ENCODE measurements at regions not wholly inside any gene's neighbourhood (a gene's known extent, or its start where the extent isn't known, plus 50 kb on each side); places are given as distances from the start of the nearest gene placed in this dataset.
"Not testable (repeated sequence)": the region's sequence is repeated elsewhere in the genome, so short reads cannot be mapped to it uniquely, and the experiment has no call there.

DNA sequence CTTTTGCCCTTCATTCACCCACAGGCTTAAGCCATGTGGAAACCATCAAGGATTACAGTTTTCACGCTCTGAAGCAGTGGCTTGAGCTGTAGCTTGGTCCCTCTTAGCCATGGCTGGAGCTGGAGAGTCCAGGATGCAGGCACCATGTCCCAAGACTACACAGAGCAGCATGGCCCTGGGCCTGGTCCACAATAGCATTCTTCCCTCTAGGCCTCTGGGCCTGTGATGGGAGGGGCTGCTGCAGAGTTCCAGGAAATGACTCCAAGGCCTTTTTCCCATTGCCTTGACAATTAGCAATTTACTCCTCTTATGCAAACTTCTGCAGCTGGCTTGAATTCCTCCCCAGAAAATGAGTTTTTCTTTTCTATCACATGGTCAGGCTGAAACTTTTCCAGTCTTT is 211.3 kb downstream of the RERGL start:
- H3K4me3 ChIP-seq (ENCODE audit: low read depth, low read length) = no peak overlapping the region
- TF ChIP-seq, protein P1, sequence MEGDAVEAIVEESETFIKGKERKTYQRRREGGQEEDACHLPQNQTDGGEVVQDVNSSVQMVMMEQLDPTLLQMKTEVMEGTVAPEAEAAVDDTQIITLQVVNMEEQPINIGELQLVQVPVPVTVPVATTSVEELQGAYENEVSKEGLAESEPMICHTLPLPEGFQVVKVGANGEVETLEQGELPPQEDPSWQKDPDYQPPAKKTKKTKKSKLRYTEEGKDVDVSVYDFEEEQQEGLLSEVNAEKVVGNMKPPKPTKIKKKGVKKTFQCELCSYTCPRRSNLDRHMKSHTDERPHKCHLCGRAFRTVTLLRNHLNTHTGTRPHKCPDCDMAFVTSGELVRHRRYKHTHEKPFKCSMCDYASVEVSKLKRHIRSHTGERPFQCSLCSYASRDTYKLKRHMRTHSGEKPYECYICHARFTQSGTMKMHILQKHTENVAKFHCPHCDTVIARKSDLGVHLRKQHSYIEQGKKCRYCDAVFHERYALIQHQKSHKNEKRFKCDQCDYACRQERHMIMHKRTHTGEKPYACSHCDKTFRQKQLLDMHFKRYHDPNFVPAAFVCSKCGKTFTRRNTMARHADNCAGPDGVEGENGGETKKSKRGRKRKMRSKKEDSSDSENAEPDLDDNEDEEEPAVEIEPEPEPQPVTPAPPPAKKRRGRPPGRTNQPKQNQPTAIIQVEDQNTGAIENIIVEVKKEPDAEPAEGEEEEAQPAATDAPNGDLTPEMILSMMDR (IDR thresholded peaks at IDR 0.05; ENCODE audit: borderline replicate concordance, insufficient read depth, low read depth, low read length) = no peak

DNA sequence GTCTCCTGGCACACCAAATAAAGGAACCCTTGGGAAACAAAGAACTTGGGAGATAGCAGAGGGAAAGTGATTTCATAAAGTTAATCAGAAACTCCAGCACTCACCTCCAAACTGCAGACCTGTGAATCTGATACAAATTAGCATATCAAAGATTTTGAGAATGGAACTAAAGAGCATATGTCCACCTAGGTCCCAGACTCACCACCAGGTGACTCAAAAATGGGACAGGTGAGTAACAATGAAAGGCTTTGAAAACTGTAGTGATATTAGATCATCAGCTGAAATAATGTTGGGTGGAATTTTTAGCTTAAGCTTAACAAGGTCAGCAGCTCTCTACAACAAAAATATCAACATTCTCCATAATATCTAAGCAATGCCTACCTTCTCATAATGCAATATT is 214.8 kb downstream of the RERGL start:
- no peak overlapping the region for H3K4me3 ChIP-seq (ENCODE audit: low read depth, low read length)
- TF ChIP-seq, protein P1 (IDR thresholded peaks at IDR 0.05; ENCODE audit: borderline replicate concordance, insufficient read depth, low read depth, low read length) = no peak

DNA sequence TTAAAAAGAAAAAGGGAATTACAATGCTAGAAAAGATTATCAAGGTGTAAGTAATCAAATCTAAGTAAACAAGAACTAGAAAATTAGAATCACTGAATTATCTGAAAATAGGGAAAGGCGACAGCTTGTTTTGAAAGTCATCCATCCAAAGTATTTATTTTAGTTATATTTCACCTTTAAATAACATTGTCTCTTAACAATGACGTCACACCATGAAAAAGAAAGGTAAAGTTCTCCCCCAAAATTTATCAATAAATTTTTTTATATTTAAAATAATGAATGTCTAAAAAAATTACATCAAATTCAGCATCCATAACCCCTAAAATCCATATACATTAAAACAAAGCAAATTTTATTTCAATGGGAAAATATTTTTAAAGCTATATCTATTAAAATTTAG is 223.2 kb downstream of the RERGL start:
- H3K4me3 ChIP-seq (ENCODE audit: low read depth, low read length) = no peak overlapping the region
- TF ChIP-seq, protein P1 (IDR thresholded peaks at IDR 0.05; ENCODE audit: borderline replicate concordance, insufficient read depth, low read depth, low read length) = no peak

DNA sequence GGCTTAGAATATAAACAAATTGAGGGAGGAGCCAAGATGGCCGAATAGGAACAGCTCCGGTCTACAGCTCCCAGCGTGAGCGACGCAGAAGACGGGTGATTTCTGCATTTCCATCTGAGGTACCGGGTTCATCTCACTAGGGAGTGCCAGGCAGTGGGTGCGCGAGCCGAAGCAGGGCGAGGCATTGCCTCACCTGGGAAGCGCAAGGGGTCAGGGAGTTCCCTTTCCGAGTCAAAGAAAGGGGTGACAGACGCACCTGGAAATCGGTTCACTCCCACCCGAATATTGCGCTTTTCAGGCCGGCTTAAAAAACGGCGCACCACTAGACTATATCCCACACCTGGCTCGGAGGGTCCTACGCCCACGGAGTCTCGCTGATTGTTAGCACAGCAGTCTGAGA is 234.4 kb downstream of the RERGL start:
- not testable (repeated sequence) for H3K4me3 ChIP-seq (ENCODE audit: low read depth, low read length)

DNA sequence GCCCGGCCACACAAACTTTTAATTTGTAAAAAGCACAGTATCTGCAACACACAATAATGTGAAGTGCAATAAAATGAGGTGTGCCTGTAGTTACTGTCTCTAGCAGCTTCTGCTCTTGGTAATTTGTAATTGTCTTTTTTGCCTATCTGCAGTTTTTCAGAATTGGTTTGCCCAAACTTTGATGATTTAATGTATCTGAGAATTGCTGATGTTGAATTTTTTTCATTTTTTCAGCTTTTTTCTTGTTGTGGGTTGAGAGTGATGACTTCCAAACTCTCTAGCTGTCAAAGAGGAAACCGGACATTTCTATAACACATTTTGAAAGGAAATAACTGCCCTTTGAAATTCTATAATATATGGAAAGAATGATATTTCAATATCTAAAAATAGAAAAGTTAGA is 236.9 kb downstream of the RERGL start:
- H3K4me3 ChIP-seq (ENCODE audit: low read depth, low read length) = no peak overlapping the region
- TF ChIP-seq, protein P1 (IDR thresholded peaks at IDR 0.05; ENCODE audit: borderline replicate concordance, insufficient read depth, low read depth, low read length) = no peak

DNA sequence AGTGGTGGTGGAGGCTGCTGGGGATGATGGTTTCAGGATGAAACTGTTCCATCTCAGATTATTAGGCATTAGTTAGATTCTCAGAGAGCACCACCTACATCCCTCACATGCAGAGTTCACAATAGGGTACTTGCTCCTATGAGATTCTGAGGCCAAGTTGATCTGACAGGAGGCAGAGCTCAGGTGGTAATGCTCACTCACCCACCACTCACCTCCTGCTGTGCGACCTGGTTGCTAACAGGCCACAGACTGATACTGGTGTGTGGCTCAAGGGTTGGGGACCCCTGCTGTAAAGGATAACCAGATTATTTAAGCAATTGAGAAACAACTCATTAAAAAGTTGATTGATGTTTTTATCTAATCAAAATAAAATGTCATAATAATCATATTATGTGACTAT is 248.5 kb downstream of the RERGL start:
- no peak overlapping the region for H3K4me3 ChIP-seq (ENCODE audit: low read depth, low read length)

DNA sequence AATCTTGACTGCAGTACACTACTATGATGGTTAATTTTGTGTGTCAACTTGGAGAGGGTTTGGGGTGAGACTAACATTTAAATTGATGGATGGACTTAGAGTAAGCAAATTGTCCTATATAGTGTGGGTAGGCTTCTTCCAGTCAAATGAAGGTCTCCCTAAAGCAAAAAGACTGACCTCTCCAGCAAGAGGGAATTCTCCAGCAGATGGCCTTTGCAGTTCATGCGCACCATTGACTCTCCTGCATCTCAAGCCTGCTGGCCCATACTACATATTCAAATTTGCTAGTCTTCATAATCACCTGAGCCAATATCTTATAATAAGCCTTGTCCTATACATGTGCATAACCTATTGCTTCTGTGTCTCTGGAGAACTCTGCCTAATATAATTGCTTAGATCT is 260.2 kb downstream of the RERGL start:
- TF ChIP-seq, protein P1 (IDR thresholded peaks at IDR 0.05; ENCODE audit: borderline replicate concordance, insufficient read depth, low read depth, low read length) = no peak
- H3K4me3 ChIP-seq (ENCODE audit: low read depth, low read length) = no peak overlapping the region

More for the DNA sequence above, 248.5 kb downstream of the RERGL start:
- TF ChIP-seq, protein P1 (IDR thresholded peaks at IDR 0.05; ENCODE audit: borderline replicate concordance, insufficient read depth, low read depth, low read length) = no peak

DNA sequence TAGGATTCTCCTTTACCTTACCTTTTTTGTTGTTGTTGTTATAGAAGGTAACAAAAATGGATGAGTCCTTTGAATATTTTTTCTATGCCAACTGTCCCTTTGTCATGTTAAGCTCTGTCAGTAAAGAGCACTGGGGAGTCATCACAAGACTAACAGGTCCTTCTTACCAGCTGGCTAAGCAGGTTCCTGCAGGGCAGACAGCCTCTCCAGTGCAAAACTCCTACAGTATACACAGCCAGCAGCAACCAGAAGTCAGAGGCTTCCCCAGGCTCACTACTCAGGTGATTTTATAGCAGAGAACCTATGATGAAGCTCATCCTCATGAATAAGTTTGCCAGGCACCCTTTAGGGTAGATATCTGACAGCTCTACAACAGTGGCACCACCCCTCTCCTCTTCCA is 271.1 kb downstream of the RERGL start:
- H3K4me3 ChIP-seq (ENCODE audit: low read depth, low read length) = no peak overlapping the region
- TF ChIP-seq, protein P1 (IDR thresholded peaks at IDR 0.05; ENCODE audit: borderline replicate concordance, insufficient read depth, low read depth, low read length) = no peak
